DND-41 (cell line): ENCODE measurements at regions not wholly inside any gene's neighbourhood (a gene's known extent, or its start where the extent isn't known, plus 50 kb on each side); places are given as distances from the start of the nearest gene placed in this dataset.

ENCODE experiments used
- ATAC-seq: fragments of 200-7000 bp; cut with Tn5 transposase; 3 replicates; pipeline ENCODE4 v1.9.1; 2021; ENCODE audit warnings: low read depth; ENCODE audit not compliant: insufficient read depth
- DNase-seq: peaks from one replicate; pipeline ENCODE4 v3.0.0-alpha.2; 2020
- H2AFZ ChIP-seq: 2 replicates; pipeline ENCODE4 v1.6.0; 2012; ENCODE audit warnings: low read depth, low read length
- H3K27ac ChIP-seq: 2 replicates; pipeline ENCODE4 v1.5.1; 2012; ENCODE audit warnings: low read length, inconsistent platforms
- H3K27me3 ChIP-seq: fragments of 200-600 bp; sonication (generic); 2 replicates; pipeline ENCODE4 v1.6.0; 2012; ENCODE audit warnings: low read length, mild to moderate bottlenecking, inconsistent platforms; ENCODE audit not compliant: insufficient read depth, poor library complexity
- H3K36me3 ChIP-seq: 2 replicates; pipeline ENCODE4 v1.5.1; 2012; ENCODE audit warnings: low read length, inconsistent platforms; ENCODE audit not compliant: insufficient read depth
- H3K4me1 ChIP-seq: 2 replicates; pipeline ENCODE4 v1.5.1; 2012; ENCODE audit warnings: mild to moderate bottlenecking, low read length; ENCODE audit not compliant: insufficient read depth
- H3K4me2 ChIP-seq: 2 replicates; pipeline ENCODE4 v1.6.0; 2012; ENCODE audit warnings: mild to moderate bottlenecking, moderate library complexity, low read length, inconsistent platforms; ENCODE audit not compliant: insufficient read depth
- H3K4me3 ChIP-seq, 2 experiments: fragments of 200-600 bp in 1 of 2; shearing (Covaris generic) in 1 of 2; 2 replicates each; pipeline ENCODE4 v1.5.1; 2012 to 2016; ENCODE audit warnings: inconsistent platforms in 2 of 2, low read length in 2 of 2, mild to moderate bottlenecking in 2 of 2, low read depth in 1 of 2, moderate library complexity in 1 of 2
- H3K79me2 ChIP-seq: 2 replicates; pipeline ENCODE4 v1.6.0; 2012; ENCODE audit warnings: low read length, inconsistent platforms; ENCODE audit not compliant: insufficient read depth
- H3K9ac ChIP-seq: 2 replicates; pipeline ENCODE4 v1.6.0; 2012; ENCODE audit warnings: low read depth, mild to moderate bottlenecking, inconsistent platforms, low read length, moderate library complexity
- H3K9me3 ChIP-seq: 2 replicates; pipeline ENCODE4 v1.5.1; 2012; ENCODE audit warnings: low read length, moderate library complexity, mild to moderate bottlenecking, inconsistent platforms; ENCODE audit not compliant: insufficient read depth, severe bottlenecking
- H4K20me1 ChIP-seq: 2 replicates; pipeline ENCODE4 v1.6.0; 2012; ENCODE audit warnings: low read length; ENCODE audit not compliant: insufficient read depth
- CTCF ChIP-seq: IDR thresholded peaks from 2 replicates; pipeline ENCODE4 v1.5.1; 2012; ENCODE audit warnings: borderline replicate concordance, low read length, moderate library complexity, mild to moderate bottlenecking; ENCODE audit not compliant: poor library complexity, severe bottlenecking; ENCODE audit errors: extremely low read depth
- EZH2 ChIP-seq: IDR thresholded peaks from 3 replicates; pipeline ENCODE4 v1.6.1; 2012; ENCODE audit warnings: borderline replicate concordance, low read depth, mild to moderate bottlenecking, moderate library complexity, low read length, inconsistent platforms; ENCODE audit not compliant: severe bottlenecking

- Histone ChIP-seq H3K9ac (no peak overlapping the region), H2AFZ (no peak overlapping the region), H4K20me1 (no peaks in the 10 kb centered on the region), H3K27me3 (no peaks in the 10 kb centered on the region), H3K4me2 (no peak overlapping the region), H3K9me3 (no peaks in the 10 kb centered on the region), H3K36me3 (no peaks in the 10 kb centered on the region), H3K4me3 (no peak overlapping the region), H3K27ac (no peak overlapping the region), H3K4me1 (no peaks in the 10 kb centered on the region), H3K79me2 (no peaks in the 10 kb centered on the region)
- ATAC-seq: no peak
- TF ChIP-seq EZH2 (no peak), CTCF (no peak)
- no peak for DNase-seq
These were observed 80.8 kb downstream of the C21orf91 start for GRCh38 chr21:17738176-17738953.

- Histone ChIP-seq H3K4me3 (no peak overlapping the region), H3K9me3 (no peaks in the 10 kb centered on the region), H3K27me3 (no peaks in the 10 kb centered on the region), H3K27ac (no peak overlapping the region), H3K4me2 (no peak overlapping the region), H3K4me1 (no peaks in the 10 kb centered on the region), H3K36me3 (no peaks in the 10 kb centered on the region), H3K9ac (no peak overlapping the region), H2AFZ (no peak overlapping the region), H4K20me1 (no peaks in the 10 kb centered on the region), H3K79me2 (no peaks in the 10 kb centered on the region)
- DNase-seq (no peak), ATAC-seq (no peak)
- TF ChIP-seq CTCF (no peak), EZH2 (no peak)
These were observed 83.1 kb downstream of the C21orf91 start for GRCh38 chr21:17736072-17736471.

GRCh38 chr21:17733209-17733608, 85.9 kb downstream of the C21orf91 start:
- TF ChIP-seq CTCF: no peak
- TF ChIP-seq EZH2: no peak
- Histone ChIP-seq H3K4me1 (no peaks in the 10 kb centered on the region), H3K9ac (no peak overlapping the region), H2AFZ (no peak overlapping the region), H3K4me2 (no peak overlapping the region), H3K79me2 (no peaks in the 10 kb centered on the region), H3K36me3 (no peaks in the 10 kb centered on the region), H3K9me3 (no peaks in the 10 kb centered on the region), H3K27me3 (no peaks in the 10 kb centered on the region), H3K4me3 (no peak overlapping the region), H4K20me1 (no peaks in the 10 kb centered on the region), H3K27ac (no peak overlapping the region)
- DNase-seq (no peak), ATAC-seq (no peak)

GRCh38 chr21:17732306-17732705, 86.8 kb downstream of the C21orf91 start:
- DNase-seq (no peak), ATAC-seq (no peak)
- Histone ChIP-seq H3K27ac (no peak overlapping the region), H4K20me1 (no peaks in the 10 kb centered on the region), H3K4me2 (no peak overlapping the region), H3K79me2 (no peaks in the 10 kb centered on the region), H3K4me1 (no peaks in the 10 kb centered on the region), H3K4me3 (no peak overlapping the region), H2AFZ (no peak overlapping the region), H3K9me3 (no peaks in the 10 kb centered on the region), H3K27me3 (no peaks in the 10 kb centered on the region), H3K9ac (no peak overlapping the region), H3K36me3 (no peaks in the 10 kb centered on the region)
- TF ChIP-seq CTCF: no peak
